HepG2 (cell line): ENCODE measurements at regions not wholly inside any gene's neighbourhood (a gene's known extent, or its start where the extent isn't known, plus 50 kb on each side); places are given as distances from the start of the nearest gene placed in this dataset.

ENCODE experiments used
- ARNT ChIP-seq: fragments of 450-650 bp; IDR thresholded peaks from 2 replicates; pipeline ENCODE4 v1.6.1; 2017
- ELF1 ChIP-seq: sonication (generic); formaldehyde crosslinking; IDR thresholded peaks from 2 replicates; pipeline ENCODE4 v1.4.0; 2020; ENCODE audit warnings: missing genetic modification reagents
- ERF ChIP-seq: IDR thresholded peaks from 2 replicates; pipeline ENCODE4 v1.6.1; 2018; ENCODE audit warnings: missing biosample characterization, missing genetic modification reagents
- ISX ChIP-seq: sonication (generic); formaldehyde crosslinking; conservative IDR thresholded peaks from 2 replicates; pipeline ENCODE4 v1.5.0; 2020; ENCODE audit warnings: missing genetic modification reagents
- NFKBIZ ChIP-seq: IDR thresholded peaks from 2 replicates; pipeline ENCODE4 v1.6.1; 2018; ENCODE audit warnings: missing genetic modification reagents, missing compliant biosample characterization
- RBM22 ChIP-seq: fragments of 200-400 bp; formaldehyde crosslinking; optimal IDR thresholded peaks from 2 replicates; pipeline ENCODE3; 2017; ENCODE audit warnings: mild to moderate bottlenecking, low read length, moderate library complexity
- RXRB ChIP-seq: IDR thresholded peaks from 2 replicates; pipeline ENCODE4 v1.6.1; 2016; ENCODE audit warnings: borderline replicate concordance, missing genetic modification reagents, missing compliant biosample characterization
- SCMH1 ChIP-seq: sonication (generic); formaldehyde crosslinking; IDR thresholded peaks from 2 replicates; pipeline ENCODE4 v1.9.0; 2021; ENCODE audit warnings: missing genetic modification reagents, mild to moderate bottlenecking, borderline replicate concordance
- TCF7 ChIP-seq: sonication (generic); IDR thresholded peaks from 2 replicates; pipeline ENCODE4 v1.6.1; 2016; ENCODE audit warnings: antibody characterized with exemption, low read depth
- WIZ ChIP-seq: sonication (generic); formaldehyde crosslinking; IDR thresholded peaks from 2 replicates; pipeline ENCODE4 v1.5.1; 2020; ENCODE audit warnings: mild to moderate bottlenecking, missing genetic modification reagents
- ZNF460 ChIP-seq: sonication (generic); formaldehyde crosslinking; IDR thresholded peaks from 2 replicates; pipeline ENCODE4 v1.5.1; 2020; ENCODE audit warnings: missing genetic modification reagents, mild to moderate bottlenecking, borderline replicate concordance
- TF ChIP-seq, protein P1 (sequence below): sonication (generic); formaldehyde crosslinking; IDR thresholded peaks from 2 replicates; pipeline ENCODE4 v1.4.0; 2020; ENCODE audit warnings: missing genetic modification reagents
- TF ChIP-seq, protein P2 (sequence below): sonication (generic); formaldehyde crosslinking; IDR thresholded peaks from 2 replicates; pipeline ENCODE4 v1.8.0; 2022; ENCODE audit warnings: missing genetic modification reagents, mild to moderate bottlenecking, inconsistent platforms, borderline replicate concordance

DNA sequence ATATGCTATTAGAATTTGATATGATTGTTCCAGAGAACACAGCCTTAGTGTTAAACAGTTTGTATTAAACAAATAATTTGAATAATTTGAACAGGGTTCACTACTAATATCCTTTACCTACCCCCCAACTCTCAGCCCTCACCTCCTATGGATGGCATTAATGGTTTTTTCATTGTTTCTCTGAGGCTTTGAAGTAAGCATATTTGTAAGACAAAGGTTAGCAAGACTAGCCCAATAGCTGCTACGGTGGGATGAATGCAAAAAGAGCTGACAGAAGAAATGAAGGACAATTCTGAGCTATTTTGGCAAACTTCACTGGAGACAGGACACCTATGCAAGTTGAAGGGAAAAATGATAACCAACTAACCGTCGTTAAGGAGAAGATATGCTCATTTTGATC, 61.6 kb downstream of the ARL4A start (continued):
- TF ChIP-seq, protein P1, sequence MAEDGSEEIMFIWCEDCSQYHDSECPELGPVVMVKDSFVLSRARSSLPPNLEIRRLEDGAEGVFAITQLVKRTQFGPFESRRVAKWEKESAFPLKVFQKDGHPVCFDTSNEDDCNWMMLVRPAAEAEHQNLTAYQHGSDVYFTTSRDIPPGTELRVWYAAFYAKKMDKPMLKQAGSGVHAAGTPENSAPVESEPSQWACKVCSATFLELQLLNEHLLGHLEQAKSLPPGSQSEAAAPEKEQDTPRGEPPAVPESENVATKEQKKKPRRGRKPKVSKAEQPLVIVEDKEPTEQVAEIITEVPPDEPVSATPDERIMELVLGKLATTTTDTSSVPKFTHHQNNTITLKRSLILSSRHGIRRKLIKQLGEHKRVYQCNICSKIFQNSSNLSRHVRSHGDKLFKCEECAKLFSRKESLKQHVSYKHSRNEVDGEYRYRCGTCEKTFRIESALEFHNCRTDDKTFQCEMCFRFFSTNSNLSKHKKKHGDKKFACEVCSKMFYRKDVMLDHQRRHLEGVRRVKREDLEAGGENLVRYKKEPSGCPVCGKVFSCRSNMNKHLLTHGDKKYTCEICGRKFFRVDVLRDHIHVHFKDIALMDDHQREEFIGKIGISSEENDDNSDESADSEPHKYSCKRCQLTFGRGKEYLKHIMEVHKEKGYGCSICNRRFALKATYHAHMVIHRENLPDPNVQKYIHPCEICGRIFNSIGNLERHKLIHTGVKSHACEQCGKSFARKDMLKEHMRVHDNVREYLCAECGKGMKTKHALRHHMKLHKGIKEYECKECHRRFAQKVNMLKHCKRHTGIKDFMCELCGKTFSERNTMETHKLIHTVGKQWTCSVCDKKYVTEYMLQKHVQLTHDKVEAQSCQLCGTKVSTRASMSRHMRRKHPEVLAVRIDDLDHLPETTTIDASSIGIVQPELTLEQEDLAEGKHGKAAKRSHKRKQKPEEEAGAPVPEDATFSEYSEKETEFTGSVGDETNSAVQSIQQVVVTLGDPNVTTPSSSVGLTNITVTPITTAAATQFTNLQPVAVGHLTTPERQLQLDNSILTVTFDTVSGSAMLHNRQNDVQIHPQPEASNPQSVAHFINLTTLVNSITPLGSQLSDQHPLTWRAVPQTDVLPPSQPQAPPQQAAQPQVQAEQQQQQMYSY (CRISPR knock-in tag), result no peak
- TF ChIP-seq RXRB (CRISPR knock-in tag) (no peak), ELF1 (CRISPR knock-in tag) (no peak), RBM22 (no peak), TCF7 (no peak), ARNT (no peak), WIZ (CRISPR knock-in tag) (no peak), SCMH1 (CRISPR knock-in tag) (no peak), ISX (CRISPR knock-in tag) (no peak), ERF (CRISPR knock-in tag) (no peak), ZNF460 (CRISPR knock-in tag) (no peak), NFKBIZ (no peak)
- TF ChIP-seq, protein P2, sequence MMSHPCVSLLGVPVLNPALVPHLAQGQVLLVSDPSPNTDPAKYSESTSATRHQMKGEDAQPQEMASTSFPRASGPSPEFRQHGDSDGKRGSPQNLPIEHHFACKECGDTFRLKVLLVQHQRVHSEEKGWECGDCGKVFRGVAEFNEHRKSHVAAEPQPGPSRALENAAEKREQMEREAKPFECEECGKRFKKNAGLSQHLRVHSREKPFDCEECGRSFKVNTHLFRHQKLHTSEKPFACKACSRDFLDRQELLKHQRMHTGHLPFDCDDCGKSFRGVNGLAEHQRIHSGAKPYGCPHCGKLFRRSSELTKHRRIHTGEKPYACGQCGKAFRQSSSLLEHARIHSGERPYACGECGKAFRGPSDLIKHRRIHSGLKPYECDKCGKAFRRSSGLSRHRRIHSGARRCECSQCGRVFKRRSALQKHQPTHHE (CRISPR knock-in tag), result no peak
- TF ChIP-seq, all 625 proteins: peak for 0
